ENCODE measurements at regions not wholly inside any gene's neighbourhood (a gene's known extent, or its start where the extent isn't known, plus 50 kb on each side); places are given as distances from the start of the nearest gene placed in this dataset.

- H3K9me3 ChIP-seq (ENCODE audit: low read length) = no peaks in the 10 kb centered on the region
- H3K27me3 ChIP-seq (ENCODE audit: insufficient read depth, low read depth, low read length) = no peaks in the 10 kb centered on the region
- H3K36me3 ChIP-seq (ENCODE audit: insufficient read depth, low read length) = no peaks in the 10 kb centered on the region
- no peaks in the 10 kb centered on the region for H3F3A ChIP-seq (ENCODE audit: insufficient read depth, low read length, poor library complexity, severe bottlenecking)
- H3K9ac ChIP-seq (ENCODE audit: low read length) = no peak overlapping the region
- H3K4me2 ChIP-seq (ENCODE audit: low read length) = no peak overlapping the region
- no peak overlapping the region for H2AFZ ChIP-seq (ENCODE audit: low read depth, low read length)
- TF ChIP-seq SMC3 (conservative IDR thresholded peaks at IDR 0.05; ENCODE audit: poor library complexity) = no peak
- no peak for TF ChIP-seq RAD21 (conservative IDR thresholded peaks at IDR 0.05)
- no peak for TF ChIP-seq TAF1 (IDR thresholded peaks at IDR 0.05; ENCODE audit: low read depth)
- TF ChIP-seq REST (IDR thresholded peaks at IDR 0.05; ENCODE audit: borderline replicate concordance) = no peak
- no peak for TF ChIP-seq MXI1 (conservative IDR thresholded peaks at IDR 0.05; ENCODE audit: poor library complexity, severe bottlenecking)
- no peak for TF ChIP-seq EP300 (conservative IDR thresholded peaks at IDR 0.05; ENCODE audit: poor library complexity, severe bottlenecking)
- no peak for TF ChIP-seq POLR2AphosphoS5 (IDR thresholded peaks at IDR 0.05)
- TF ChIP-seq EZH2 (IDR thresholded peaks at IDR 0.05; ENCODE audit: borderline replicate concordance, insufficient read depth, low read length, poor library complexity, severe bottlenecking) = no peak
- TF ChIP-seq CTCF (IDR thresholded peaks at IDR 0.05; ENCODE audit: poor library complexity, severe bottlenecking) = no peak
- no peaks in the 10 kb centered on the region for H3K9me2 ChIP-seq (ENCODE audit: insufficient read depth, low read length)
- H4K20me1 ChIP-seq (ENCODE audit: insufficient read depth) = no peaks in the 10 kb centered on the region
- no peaks in the 10 kb centered on the region for H3K79me2 ChIP-seq (replicated peaks; ENCODE audit: insufficient read depth, low read length)
- H3K27ac ChIP-seq (ENCODE audit: low read length) = no peak overlapping the region
- no peak overlapping the region for H3K4me3 ChIP-seq (ENCODE audit: low read length)
Measured at GRCh38 chr3:186451371-186451770, 89.3 kb upstream of the DGKG start.

DNA sequence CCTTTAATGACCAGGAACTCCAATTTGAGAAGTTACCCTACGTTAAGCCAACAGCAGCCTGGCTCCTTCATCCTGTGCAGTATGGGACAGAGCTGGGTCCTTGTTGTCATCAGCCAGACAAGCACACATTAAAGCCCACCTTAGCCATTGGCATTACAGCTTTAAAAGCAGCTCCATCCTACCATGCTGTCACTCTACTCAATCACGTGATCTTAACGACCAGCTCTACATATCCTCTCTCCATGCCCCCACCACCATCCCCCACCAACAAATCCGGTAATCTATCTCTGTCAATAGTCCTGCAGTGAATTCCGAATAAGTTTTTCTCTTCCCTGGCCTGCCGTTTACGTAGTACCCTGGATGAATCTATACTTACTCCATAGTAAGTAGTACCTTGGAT is 82.9 kb upstream of the DGKG start:
- Histone ChIP-seq H3K9me2 (ENCODE audit: insufficient read depth, low read length) (no peaks in the 10 kb centered on the region), H3F3A (ENCODE audit: insufficient read depth, low read length, poor library complexity, severe bottlenecking) (no peaks in the 10 kb centered on the region), H3K4me3 (ENCODE audit: low read length) (no peak overlapping the region), H3K4me2 (ENCODE audit: low read length) (no peak overlapping the region), H2AFZ (ENCODE audit: low read depth, low read length) (no peak overlapping the region), H3K9ac (ENCODE audit: low read length) (no peak overlapping the region), H4K20me1 (ENCODE audit: insufficient read depth) (no peaks in the 10 kb centered on the region), H3K27me3 (ENCODE audit: insufficient read depth, low read depth, low read length) (no peaks in the 10 kb centered on the region), H3K9me3 (ENCODE audit: low read length) (no peaks in the 10 kb centered on the region), H3K36me3 (ENCODE audit: insufficient read depth, low read length) (no peaks in the 10 kb centered on the region), H3K27ac (ENCODE audit: low read length) (no peak overlapping the region), H3K79me2 (replicated peaks; ENCODE audit: insufficient read depth, low read length) (no peaks in the 10 kb centered on the region)
- TF ChIP-seq REST (IDR thresholded peaks at IDR 0.05; ENCODE audit: borderline replicate concordance) = no peak
- TF ChIP-seq RAD21 (conservative IDR thresholded peaks at IDR 0.05) = no peak
- TF ChIP-seq SMC3 (conservative IDR thresholded peaks at IDR 0.05; ENCODE audit: poor library complexity) = no peak
- no peak for TF ChIP-seq EP300 (conservative IDR thresholded peaks at IDR 0.05; ENCODE audit: poor library complexity, severe bottlenecking)
- no peak for TF ChIP-seq TAF1 (IDR thresholded peaks at IDR 0.05; ENCODE audit: low read depth)
- TF ChIP-seq CTCF (IDR thresholded peaks at IDR 0.05; ENCODE audit: poor library complexity, severe bottlenecking) = no peak
- TF ChIP-seq EZH2 (IDR thresholded peaks at IDR 0.05; ENCODE audit: borderline replicate concordance, insufficient read depth, low read length, poor library complexity, severe bottlenecking) = no peak
- TF ChIP-seq POLR2AphosphoS5 (IDR thresholded peaks at IDR 0.05) = no peak
- TF ChIP-seq MXI1 (conservative IDR thresholded peaks at IDR 0.05; ENCODE audit: poor library complexity, severe bottlenecking) = no peak
